ENCODE measurements at regions not wholly inside any gene's neighbourhood (a gene's known extent, or its start where the extent isn't known, plus 50 kb on each side); places are given as distances from the start of the nearest gene placed in this dataset.
A peak's percentile ranks its signal among the peaks of the same experiment; 100 is the strongest.

- Mint-ChIP-seq H3K36me3 (no peaks in the 10 kb centered on the region), H3K27ac (no peak overlapping the region)
Measured at GRCh38 chr6:120853489-120853888, 480.8 kb downstream of the TBC1D32 start.

GRCh38 chr6:120852293-120852849 lies 481.9 kb downstream of the TBC1D32 start:
- H3K9me3 Mint-ChIP-seq = no peaks in the 10 kb centered on the region
- CTCF ChIA-PET = no interaction called here
- H3K27ac Mint-ChIP-seq = no peak overlapping the region
- no peaks in the 10 kb centered on the region for H3K4me1 Mint-ChIP-seq
- peak; percentile 51 for ATAC-seq
- no peaks in the 10 kb centered on the region for H3K36me3 Mint-ChIP-seq
- H3K4me3 Mint-ChIP-seq = no peak overlapping the region
- DNase-seq (ENCODE audit: low spot score) = no peak
- no peaks in the 10 kb centered on the region for H3K27me3 Mint-ChIP-seq (ENCODE audit: low read depth)
- POLR2A ChIA-PET = no interaction called here
- TF ChIP-seq, protein P1, sequence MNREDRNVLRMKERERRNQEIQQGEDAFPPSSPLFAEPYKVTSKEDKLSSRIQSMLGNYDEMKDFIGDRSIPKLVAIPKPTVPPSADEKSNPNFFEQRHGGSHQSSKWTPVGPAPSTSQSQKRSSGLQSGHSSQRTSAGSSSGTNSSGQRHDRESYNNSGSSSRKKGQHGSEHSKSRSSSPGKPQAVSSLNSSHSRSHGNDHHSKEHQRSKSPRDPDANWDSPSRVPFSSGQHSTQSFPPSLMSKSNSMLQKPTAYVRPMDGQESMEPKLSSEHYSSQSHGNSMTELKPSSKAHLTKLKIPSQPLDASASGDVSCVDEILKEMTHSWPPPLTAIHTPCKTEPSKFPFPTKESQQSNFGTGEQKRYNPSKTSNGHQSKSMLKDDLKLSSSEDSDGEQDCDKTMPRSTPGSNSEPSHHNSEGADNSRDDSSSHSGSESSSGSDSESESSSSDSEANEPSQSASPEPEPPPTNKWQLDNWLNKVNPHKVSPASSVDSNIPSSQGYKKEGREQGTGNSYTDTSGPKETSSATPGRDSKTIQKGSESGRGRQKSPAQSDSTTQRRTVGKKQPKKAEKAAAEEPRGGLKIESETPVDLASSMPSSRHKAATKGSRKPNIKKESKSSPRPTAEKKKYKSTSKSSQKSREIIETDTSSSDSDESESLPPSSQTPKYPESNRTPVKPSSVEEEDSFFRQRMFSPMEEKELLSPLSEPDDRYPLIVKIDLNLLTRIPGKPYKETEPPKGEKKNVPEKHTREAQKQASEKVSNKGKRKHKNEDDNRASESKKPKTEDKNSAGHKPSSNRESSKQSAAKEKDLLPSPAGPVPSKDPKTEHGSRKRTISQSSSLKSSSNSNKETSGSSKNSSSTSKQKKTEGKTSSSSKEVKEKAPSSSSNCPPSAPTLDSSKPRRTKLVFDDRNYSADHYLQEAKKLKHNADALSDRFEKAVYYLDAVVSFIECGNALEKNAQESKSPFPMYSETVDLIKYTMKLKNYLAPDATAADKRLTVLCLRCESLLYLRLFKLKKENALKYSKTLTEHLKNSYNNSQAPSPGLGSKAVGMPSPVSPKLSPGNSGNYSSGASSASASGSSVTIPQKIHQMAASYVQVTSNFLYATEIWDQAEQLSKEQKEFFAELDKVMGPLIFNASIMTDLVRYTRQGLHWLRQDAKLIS (CRISPR knock-in tag; IDR thresholded peaks at IDR 0.05; ENCODE audit: borderline replicate concordance) = no peak
- TF ChIP-seq SMAD3 (CRISPR knock-in tag; IDR thresholded peaks at IDR 0.05; ENCODE audit: borderline replicate concordance) (no peak), NR2C2 (CRISPR knock-in tag; IDR thresholded peaks at IDR 0.05) (no peak)

More at GRCh38 chr6:120853489-120853888, 480.8 kb downstream of the TBC1D32 start:
- TF ChIP-seq MYBL2 (CRISPR knock-in tag; IDR thresholded peaks at IDR 0.05) (no peak), RORB (CRISPR knock-in tag; IDR thresholded peaks at IDR 0.05) (no peak)
- Mint-ChIP-seq H3K9me3 (no peaks in the 10 kb centered on the region), H3K4me1 (no peaks in the 10 kb centered on the region), H3K27me3 (ENCODE audit: low read depth) (no peaks in the 10 kb centered on the region), H3K4me3 (no peak overlapping the region)
- ATAC-seq (no peak), DNase-seq (ENCODE audit: low spot score) (no peak)
- CTCF ChIA-PET = no interaction called here
- POLR2A ChIA-PET = no interaction called here

- CTCF ChIA-PET = no interaction called here
- peaks cover 7% of the 10 kb centered on the region; the same call in 1 of the 2 replicates for H3K9me3 Mint-ChIP-seq
Measured at GRCh38 chr6:120826253-120826652, 508.0 kb downstream of the TBC1D32 start.

More at GRCh38 chr6:120826253-120826652, 508.0 kb downstream of the TBC1D32 start:
- Mint-ChIP-seq H3K36me3 (no peaks in the 10 kb centered on the region), H3K27me3 (ENCODE audit: low read depth) (0 out of 2 replicates have a peak, but pooled peaks cover 3% of the 10 kb centered on the region), H3K4me1 (no peaks in the 10 kb centered on the region), H3K27ac (no peak overlapping the region), H3K4me3 (no peak overlapping the region)
- POLR2A ChIA-PET = no interaction called here
- DNase-seq (ENCODE audit: low spot score) (peak; percentile 63), ATAC-seq (peak; percentile 69)
- TF ChIP-seq ZBTB21 (CRISPR knock-in tag; IDR thresholded peaks at IDR 0.05; ENCODE audit: borderline replicate concordance) = no peak
- TF ChIP-seq ZBTB43 (CRISPR knock-in tag; IDR thresholded peaks at IDR 0.05) = no peak
- TF ChIP-seq JAZF1 (CRISPR knock-in tag; IDR thresholded peaks at IDR 0.05) = no peak
- TF ChIP-seq ZNF317 (CRISPR knock-in tag; IDR thresholded peaks at IDR 0.05; ENCODE audit: borderline replicate concordance, low read depth) = no peak
- TF ChIP-seq, protein P2, sequence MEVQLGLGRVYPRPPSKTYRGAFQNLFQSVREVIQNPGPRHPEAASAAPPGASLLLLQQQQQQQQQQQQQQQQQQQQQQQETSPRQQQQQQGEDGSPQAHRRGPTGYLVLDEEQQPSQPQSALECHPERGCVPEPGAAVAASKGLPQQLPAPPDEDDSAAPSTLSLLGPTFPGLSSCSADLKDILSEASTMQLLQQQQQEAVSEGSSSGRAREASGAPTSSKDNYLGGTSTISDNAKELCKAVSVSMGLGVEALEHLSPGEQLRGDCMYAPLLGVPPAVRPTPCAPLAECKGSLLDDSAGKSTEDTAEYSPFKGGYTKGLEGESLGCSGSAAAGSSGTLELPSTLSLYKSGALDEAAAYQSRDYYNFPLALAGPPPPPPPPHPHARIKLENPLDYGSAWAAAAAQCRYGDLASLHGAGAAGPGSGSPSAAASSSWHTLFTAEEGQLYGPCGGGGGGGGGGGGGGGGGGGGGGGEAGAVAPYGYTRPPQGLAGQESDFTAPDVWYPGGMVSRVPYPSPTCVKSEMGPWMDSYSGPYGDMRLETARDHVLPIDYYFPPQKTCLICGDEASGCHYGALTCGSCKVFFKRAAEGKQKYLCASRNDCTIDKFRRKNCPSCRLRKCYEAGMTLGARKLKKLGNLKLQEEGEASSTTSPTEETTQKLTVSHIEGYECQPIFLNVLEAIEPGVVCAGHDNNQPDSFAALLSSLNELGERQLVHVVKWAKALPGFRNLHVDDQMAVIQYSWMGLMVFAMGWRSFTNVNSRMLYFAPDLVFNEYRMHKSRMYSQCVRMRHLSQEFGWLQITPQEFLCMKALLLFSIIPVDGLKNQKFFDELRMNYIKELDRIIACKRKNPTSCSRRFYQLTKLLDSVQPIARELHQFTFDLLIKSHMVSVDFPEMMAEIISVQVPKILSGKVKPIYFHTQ (CRISPR knock-in tag; IDR thresholded peaks at IDR 0.05) = no peak
- TF ChIP-seq CTCF (IDR thresholded peaks at IDR 0.05) = peak; percentile 54
- TF ChIP-seq E2F1 (CRISPR knock-in tag; IDR thresholded peaks at IDR 0.05) = no peak
- TF ChIP-seq, protein P3, sequence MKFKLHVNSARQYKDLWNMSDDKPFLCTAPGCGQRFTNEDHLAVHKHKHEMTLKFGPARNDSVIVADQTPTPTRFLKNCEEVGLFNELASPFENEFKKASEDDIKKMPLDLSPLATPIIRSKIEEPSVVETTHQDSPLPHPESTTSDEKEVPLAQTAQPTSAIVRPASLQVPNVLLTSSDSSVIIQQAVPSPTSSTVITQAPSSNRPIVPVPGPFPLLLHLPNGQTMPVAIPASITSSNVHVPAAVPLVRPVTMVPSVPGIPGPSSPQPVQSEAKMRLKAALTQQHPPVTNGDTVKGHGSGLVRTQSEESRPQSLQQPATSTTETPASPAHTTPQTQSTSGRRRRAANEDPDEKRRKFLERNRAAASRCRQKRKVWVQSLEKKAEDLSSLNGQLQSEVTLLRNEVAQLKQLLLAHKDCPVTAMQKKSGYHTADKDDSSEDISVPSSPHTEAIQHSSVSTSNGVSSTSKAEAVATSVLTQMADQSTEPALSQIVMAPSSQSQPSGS (CRISPR knock-in tag; IDR thresholded peaks at IDR 0.05; ENCODE audit: borderline replicate concordance, low read depth) = no peak
